ENCODE measurements at regions not wholly inside any gene's neighbourhood (a gene's known extent, or its start where the extent isn't known, plus 50 kb on each side); places are given as distances from the start of the nearest gene placed in this dataset.

- TF ChIP-seq JUND (IDR thresholded peaks at IDR 0.05) (peak in 1 of 2 donors; percentile 63), ZBTB33 (IDR thresholded peaks at IDR 0.05) (no peak), RAD21 (IDR thresholded peaks at IDR 0.05) (peak; percentile 98 to 99), RXRA (IDR thresholded peaks at IDR 0.05) (peak; percentile 41 to 83), EGR1 (IDR thresholded peaks at IDR 0.05; ENCODE audit: low read depth in 2 of 2) (no peak), HNF4G (IDR thresholded peaks at IDR 0.05) (no peak), CTCF (IDR thresholded peaks at IDR 0.05; ENCODE audit: low read depth, low read length, missing input control) (peak; percentile 69), MAX (IDR thresholded peaks at IDR 0.05) (no peak), HNF4A (conservative IDR thresholded peaks at IDR 0.05) (peak; percentile 14 to 65), REST (IDR thresholded peaks at IDR 0.05) (no peak), SP1 (IDR thresholded peaks at IDR 0.05) (peak; percentile 19), ATF3 (IDR thresholded peaks at IDR 0.05) (no peak), GABPA (IDR thresholded peaks at IDR 0.05 in 1 of 2, conservative IDR thresholded peaks at IDR 0.05 in 1 of 2) (no peak), FOXA2 (IDR thresholded peaks at IDR 0.05) (no peak), TAF1 (conservative IDR thresholded peaks at IDR 0.05) (no peak), YY1 (IDR thresholded peaks at IDR 0.05) (no peak), NR2F2 (IDR thresholded peaks at IDR 0.05) (peak; percentile 70), FOXA1 (IDR thresholded peaks at IDR 0.05) (no peak)
- 11% methylated on average over 9 of the region's 9 CpGs for WGBS
- Histone ChIP-seq H3K4me3 (ENCODE audit: low read depth in 1 of 3, low read length in 3 of 3) (no peak overlapping the region), H3K36me3 (ENCODE audit: control insufficient read depth in 4 of 4, insufficient read depth in 3 of 4, low read depth in 1 of 4, low read length in 3 of 4) (no peaks in the 10 kb centered on the region), H3K9ac (ENCODE audit: low read depth in 1 of 2, low read length in 2 of 2) (no peak overlapping the region), H3K27ac (ENCODE audit: low read depth in 1 of 2, low read length in 2 of 2) (no peak overlapping the region), H3K4me1 (ENCODE audit: control insufficient read depth in 4 of 4, insufficient read depth in 4 of 4, low read length in 3 of 4) (peaks cover 0 to 16% (median 10%) of the 10 kb centered on the region in 4 donors), H3K27me3 (ENCODE audit: control insufficient read depth in 4 of 4, insufficient read depth in 4 of 4, low read length in 3 of 4) (no peaks in the 10 kb centered on the region), H3K9me3 (ENCODE audit: control insufficient read depth in 4 of 4, low read length in 3 of 4) (no peaks in the 10 kb centered on the region)
- no peak for DNase-seq (ENCODE audit: low spot score)
Observed at GRCh38 chr15:62306851-62307504, 141.9 kb upstream of the C2CD4B start.

Measured in liver (tissue), 8 donors.